ENCODE measurements at regions not wholly inside any gene's neighbourhood (a gene's known extent, or its start where the extent isn't known, plus 50 kb on each side); places are given as distances from the start of the nearest gene placed in this dataset.
"Not testable (repeated sequence)": the region's sequence is repeated elsewhere in the genome, so short reads cannot be mapped to it uniquely, and the experiment has no call there.

DNA sequence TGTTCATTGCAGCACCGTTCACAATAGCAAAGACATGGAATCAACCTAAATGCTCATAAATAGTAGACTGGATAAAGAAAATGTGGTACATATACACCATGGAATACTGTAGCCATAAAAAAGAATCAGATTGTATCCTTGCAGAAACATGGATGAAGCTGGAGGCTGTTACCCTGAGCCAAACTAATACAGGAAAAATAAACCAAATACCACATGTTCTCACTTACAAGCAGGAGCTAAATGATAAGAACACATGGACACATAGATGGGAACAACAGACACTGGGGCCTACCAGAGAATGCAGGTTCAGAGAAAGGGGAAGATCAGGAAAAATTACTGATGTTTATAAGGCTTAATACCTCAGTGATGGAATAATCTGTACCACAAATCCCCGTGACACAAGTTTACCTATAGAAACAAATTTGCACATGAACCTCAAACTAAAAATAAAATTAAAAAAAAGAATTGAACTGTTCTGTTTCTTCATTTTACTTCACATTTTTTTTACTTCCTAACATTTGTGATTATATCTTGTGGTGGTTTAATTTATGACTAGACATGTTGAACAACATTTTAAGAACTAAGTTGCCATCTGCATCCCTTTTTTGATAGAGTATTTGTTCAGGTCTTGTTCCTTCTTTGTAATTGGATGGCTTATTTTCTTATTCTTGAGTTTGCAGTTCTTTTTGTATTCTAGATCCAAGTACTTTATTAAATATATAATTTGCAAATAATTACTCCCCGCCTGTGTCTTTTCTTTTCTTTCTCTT lies 835.2 kb downstream of the FSCB start:
- Histone ChIP-seq H3K4me1 (ENCODE audit: insufficient read depth, low read length, poor library complexity, severe bottlenecking) (no peaks in the 10 kb centered on the region), H3K27me3 (replicated peaks; ENCODE audit: insufficient read depth, low read depth, low read length, poor library complexity) (no peaks in the 10 kb centered on the region), H3K9me3 (ENCODE audit: low read depth, low read length, poor library complexity, severe bottlenecking) (peaks cover 5% of the 10 kb centered on the region), H3K27ac (ENCODE audit: low read depth, low read length, poor library complexity, severe bottlenecking) (no peak overlapping the region), H3K36me3 (ENCODE audit: insufficient read depth, low read length, poor library complexity, severe bottlenecking) (no peaks in the 10 kb centered on the region), H3K4me3 (ENCODE audit: low read depth, low read length, poor library complexity, severe bottlenecking) (no peak overlapping the region)
- TF ChIP-seq CTCF (conservative IDR thresholded peaks at IDR 0.05; ENCODE audit: low read depth, low read length) (no peak), EZH2 (IDR thresholded peaks at IDR 0.05; ENCODE audit: borderline replicate concordance, low read depth, low read length, poor library complexity, severe bottlenecking) (no peak)
- no TSS peak for BruUV-seq (replicated peaks)
- CTCF ChIA-PET = no interaction called here
- intact Hi-C loops (cut with micrococcal nuclease; ENCODE audit: unreplicated experiment) = no loop called here
- POLR2A ChIA-PET (ENCODE audit: low non-redundant PET) = interaction anchor here (0.6 kb wide), 1 partner anchor 1828 kb away, joined by 3 read pairs; no protein-coding TSS in a partner anchor
- DNase-seq (ENCODE audit: low spot score) = no peak

DNA sequence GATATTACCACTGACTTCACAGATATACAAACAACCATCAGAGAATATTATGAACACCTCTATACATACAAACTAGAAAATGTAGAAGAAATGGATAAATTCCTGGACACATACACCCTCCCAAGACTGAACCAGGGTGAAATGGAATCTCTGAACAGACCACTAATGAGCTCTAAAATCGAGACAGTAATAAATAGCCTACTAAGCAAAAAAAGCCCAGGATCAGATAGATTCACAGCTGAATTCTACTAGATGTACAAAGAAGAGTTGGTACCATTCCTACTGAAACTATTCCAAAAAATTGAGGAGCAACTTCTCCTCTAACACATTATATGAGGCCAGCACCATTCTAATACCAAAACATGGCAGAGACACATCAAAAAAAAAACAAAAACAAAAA lies 837.7 kb downstream of the FSCB start:
- Histone ChIP-seq H3K4me1 (ENCODE audit: insufficient read depth, low read length, poor library complexity, severe bottlenecking) (no peaks in the 10 kb centered on the region), H3K27ac (ENCODE audit: low read depth, low read length, poor library complexity, severe bottlenecking) (no peak overlapping the region), H3K36me3 (ENCODE audit: insufficient read depth, low read length, poor library complexity, severe bottlenecking) (no peaks in the 10 kb centered on the region), H3K4me3 (ENCODE audit: low read depth, low read length, poor library complexity, severe bottlenecking) (no peak overlapping the region), H3K27me3 (replicated peaks; ENCODE audit: insufficient read depth, low read depth, low read length, poor library complexity) (no peaks in the 10 kb centered on the region), H3K9me3 (ENCODE audit: low read depth, low read length, poor library complexity, severe bottlenecking) (no peaks in the 10 kb centered on the region)
- ChIA-PET POLR2A (ENCODE audit: low non-redundant PET) (no interaction called here), CTCF (no interaction called here)
- TF ChIP-seq CTCF (conservative IDR thresholded peaks at IDR 0.05; ENCODE audit: low read depth, low read length) (no peak), EZH2 (IDR thresholded peaks at IDR 0.05; ENCODE audit: borderline replicate concordance, low read depth, low read length, poor library complexity, severe bottlenecking) (no peak)
- no peak for DNase-seq (ENCODE audit: low spot score)
- no TSS peak for BruUV-seq (replicated peaks)
- intact Hi-C loops (cut with micrococcal nuclease; ENCODE audit: unreplicated experiment) = no loop called here

DNA sequence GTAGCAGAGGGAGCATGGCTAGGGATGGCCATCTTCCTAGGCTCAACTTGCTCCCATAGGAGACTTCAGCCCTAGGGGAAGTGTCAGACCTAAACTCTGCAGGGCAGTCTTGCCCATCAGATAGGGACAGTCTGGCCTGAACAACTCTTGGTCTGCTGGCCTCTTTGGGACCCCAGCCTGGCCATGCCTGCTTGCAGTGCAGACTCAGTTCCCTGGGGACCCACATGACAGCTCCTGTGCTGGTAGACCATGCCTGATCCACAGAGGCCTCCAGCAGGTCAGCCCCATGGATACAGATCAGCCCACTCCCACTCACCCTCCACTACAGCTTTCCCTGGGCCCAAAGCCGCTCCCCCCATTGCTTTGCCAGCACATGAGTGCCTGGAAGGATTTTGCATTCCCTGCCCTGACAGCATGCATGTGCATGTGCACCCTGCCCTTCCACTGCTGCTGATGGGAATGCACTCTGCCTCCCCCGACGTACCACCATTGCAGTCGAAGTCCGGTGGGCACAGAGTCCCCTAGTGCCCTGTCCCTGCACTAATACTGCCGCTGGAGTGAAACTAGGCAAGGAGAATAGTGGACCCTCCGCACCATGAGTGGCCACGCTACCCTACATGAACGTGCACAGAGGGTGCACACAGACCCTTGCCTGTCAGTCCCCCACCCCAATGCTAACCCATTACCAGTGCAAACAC lies 841.4 kb downstream of the FSCB start:
- H3K9me3 ChIP-seq (ENCODE audit: low read depth, low read length, poor library complexity, severe bottlenecking) = no peaks in the 10 kb centered on the region
- ChIA-PET CTCF (no interaction called here), POLR2A (ENCODE audit: low non-redundant PET) (no interaction called here)
- intact Hi-C loops (cut with micrococcal nuclease; ENCODE audit: unreplicated experiment) = no loop called here
- H3K36me3 ChIP-seq (ENCODE audit: insufficient read depth, low read length, poor library complexity, severe bottlenecking) = no peaks in the 10 kb centered on the region
- BruUV-seq (replicated peaks) = no TSS peak
- no peak overlapping the region for H3K4me3 ChIP-seq (ENCODE audit: low read depth, low read length, poor library complexity, severe bottlenecking)
- TF ChIP-seq CTCF (conservative IDR thresholded peaks at IDR 0.05; ENCODE audit: low read depth, low read length) (no peak), EZH2 (IDR thresholded peaks at IDR 0.05; ENCODE audit: borderline replicate concordance, low read depth, low read length, poor library complexity, severe bottlenecking) (no peak)
- DNase-seq (ENCODE audit: low spot score) = no peak
- no peak overlapping the region for H3K27ac ChIP-seq (ENCODE audit: low read depth, low read length, poor library complexity, severe bottlenecking)
- H3K4me1 ChIP-seq (ENCODE audit: insufficient read depth, low read length, poor library complexity, severe bottlenecking) = no peaks in the 10 kb centered on the region
- H3K27me3 ChIP-seq (replicated peaks; ENCODE audit: insufficient read depth, low read depth, low read length, poor library complexity) = no peaks in the 10 kb centered on the region

DNA sequence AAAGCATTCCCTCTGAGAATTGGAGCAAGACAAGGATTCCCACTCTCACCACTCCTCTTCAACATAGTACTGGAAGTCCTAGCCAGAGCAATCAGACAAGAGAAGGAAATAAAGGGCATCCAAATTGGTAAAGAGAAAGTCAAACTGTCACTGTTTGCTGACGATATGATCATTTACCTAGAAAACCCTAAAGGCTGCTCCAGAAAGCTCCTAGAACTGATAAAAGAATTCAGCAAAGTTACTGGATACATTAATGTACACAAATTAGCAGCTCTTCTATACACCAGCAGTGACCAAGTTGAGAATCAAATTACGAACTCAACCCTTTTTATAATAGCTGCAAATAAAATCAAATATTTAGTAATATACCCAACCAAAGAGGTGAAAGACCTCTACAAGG lies 851.9 kb downstream of the FSCB start:
- DNase-seq (ENCODE audit: low spot score); POLR2A ChIA-PET (ENCODE audit: low non-redundant PET); H3K9me3 ChIP-seq (ENCODE audit: low read depth, low read length, poor library complexity, severe bottlenecking); H3K36me3 ChIP-seq (ENCODE audit: insufficient read depth, low read length, poor library complexity, severe bottlenecking); intact Hi-C loops (cut with micrococcal nuclease; ENCODE audit: unreplicated experiment); H3K4me1 ChIP-seq (ENCODE audit: insufficient read depth, low read length, poor library complexity, severe bottlenecking); H3K27me3 ChIP-seq (replicated peaks; ENCODE audit: insufficient read depth, low read depth, low read length, poor library complexity); BruUV-seq (replicated peaks); CTCF ChIA-PET; H3K27ac ChIP-seq (ENCODE audit: low read depth, low read length, poor library complexity, severe bottlenecking); H3K4me3 ChIP-seq (ENCODE audit: low read depth, low read length, poor library complexity, severe bottlenecking): not testable (repeated sequence)
